ENCODE measurements at regions not wholly inside any gene's neighbourhood (a gene's known extent, or its start where the extent isn't known, plus 50 kb on each side); places are given as distances from the start of the nearest gene placed in this dataset.

DNA sequence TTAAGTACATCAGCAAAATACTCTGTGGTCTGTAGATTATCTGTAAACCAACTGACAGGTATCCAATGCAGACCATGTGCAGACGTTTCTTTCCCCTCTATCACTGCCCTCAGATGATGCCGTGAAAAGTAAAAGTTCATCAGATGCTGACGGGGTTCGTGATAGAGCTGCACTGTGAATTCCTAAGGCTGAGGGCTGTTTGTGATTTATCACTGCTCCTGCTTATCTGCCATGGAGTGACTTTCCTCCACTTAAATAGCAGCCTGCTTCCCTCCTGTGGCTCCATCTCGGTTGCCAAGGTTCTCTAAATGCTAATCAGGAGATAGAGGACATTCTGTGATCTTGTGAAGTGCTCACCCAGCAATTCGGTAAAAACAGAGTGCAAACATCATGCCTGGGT lies 89.3 kb upstream of the SRD5A3 start:
- TF ChIP-seq CEBPB (IDR thresholded peaks at IDR 0.05): no peak
- TF ChIP-seq, protein P1, sequence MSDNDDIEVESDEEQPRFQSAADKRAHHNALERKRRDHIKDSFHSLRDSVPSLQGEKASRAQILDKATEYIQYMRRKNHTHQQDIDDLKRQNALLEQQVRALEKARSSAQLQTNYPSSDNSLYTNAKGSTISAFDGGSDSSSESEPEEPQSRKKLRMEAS (IDR thresholded peaks at IDR 0.05): no peak
- no peak for TF ChIP-seq TAF1 (IDR thresholded peaks at IDR 0.05; ENCODE audit: low read depth)
- TF ChIP-seq EP300 (IDR thresholded peaks at IDR 0.05; ENCODE audit: borderline replicate concordance): no peak
- TF ChIP-seq ZBTB7A (IDR thresholded peaks at IDR 0.05; ENCODE audit: low read depth): no peak

Measured in Ishikawa (cell line).